ENCODE measurements at regions not wholly inside any gene's neighbourhood (a gene's known extent, or its start where the extent isn't known, plus 50 kb on each side); places are given as distances from the start of the nearest gene placed in this dataset.

DNA sequence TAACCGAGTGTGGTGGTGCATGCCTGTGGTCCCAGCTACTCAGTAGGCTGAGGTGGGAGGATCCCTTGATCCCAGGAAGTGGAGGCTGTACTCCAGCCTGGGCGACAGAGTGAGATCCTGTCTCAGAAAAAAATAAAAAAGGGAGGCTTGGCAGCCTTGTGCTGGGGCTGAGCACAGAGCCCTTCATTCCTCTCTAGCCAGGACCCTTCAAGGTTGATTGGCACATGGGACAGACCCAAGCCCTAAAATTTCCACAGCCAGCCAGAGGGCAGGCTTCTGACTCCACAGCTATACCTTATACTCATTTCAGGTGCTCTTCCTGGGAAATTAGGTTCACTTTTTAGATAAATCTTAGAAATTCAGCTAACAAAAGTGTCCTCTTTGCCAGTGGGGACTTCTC lies 553.0 kb upstream of the CPEB2 start:
- Mint-ChIP-seq H3K27ac (no peak overlapping the region), H3K9me3 (peaks cover 0 to 3% of the 10 kb centered on the region in 2 experiments; a peak in 1 of 5 replicates), H3K36me3 (ENCODE audit: insufficient read depth in 1 of 3, low read depth in 3 of 3) (no peaks in the 10 kb centered on the region; a peak in 1 of 7 replicates), H3K4me1 (peaks cover 22 to 26% of the 10 kb centered on the region in 2 experiments), H3K4me3 (no peak overlapping the region), H3K27me3 (ENCODE audit: low read depth) (peaks cover 1% of the 10 kb centered on the region; the same call in 1 of the 2 replicates)
- H3K18ac ChIP-seq (ENCODE audit: insufficient read length, low read depth, low read length) = no peak overlapping the region
- no peak overlapping the region for H4K91ac ChIP-seq (ENCODE audit: insufficient read length, low read depth, low read length)
- H2BK20ac ChIP-seq (ENCODE audit: low read depth, low read length, poor library complexity, severe bottlenecking) = no peak overlapping the region
- H2BK12ac ChIP-seq (ENCODE audit: insufficient read length, low read depth, low read length) = no peak overlapping the region
- TF ChIP-seq, protein P1, sequence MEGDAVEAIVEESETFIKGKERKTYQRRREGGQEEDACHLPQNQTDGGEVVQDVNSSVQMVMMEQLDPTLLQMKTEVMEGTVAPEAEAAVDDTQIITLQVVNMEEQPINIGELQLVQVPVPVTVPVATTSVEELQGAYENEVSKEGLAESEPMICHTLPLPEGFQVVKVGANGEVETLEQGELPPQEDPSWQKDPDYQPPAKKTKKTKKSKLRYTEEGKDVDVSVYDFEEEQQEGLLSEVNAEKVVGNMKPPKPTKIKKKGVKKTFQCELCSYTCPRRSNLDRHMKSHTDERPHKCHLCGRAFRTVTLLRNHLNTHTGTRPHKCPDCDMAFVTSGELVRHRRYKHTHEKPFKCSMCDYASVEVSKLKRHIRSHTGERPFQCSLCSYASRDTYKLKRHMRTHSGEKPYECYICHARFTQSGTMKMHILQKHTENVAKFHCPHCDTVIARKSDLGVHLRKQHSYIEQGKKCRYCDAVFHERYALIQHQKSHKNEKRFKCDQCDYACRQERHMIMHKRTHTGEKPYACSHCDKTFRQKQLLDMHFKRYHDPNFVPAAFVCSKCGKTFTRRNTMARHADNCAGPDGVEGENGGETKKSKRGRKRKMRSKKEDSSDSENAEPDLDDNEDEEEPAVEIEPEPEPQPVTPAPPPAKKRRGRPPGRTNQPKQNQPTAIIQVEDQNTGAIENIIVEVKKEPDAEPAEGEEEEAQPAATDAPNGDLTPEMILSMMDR (conservative IDR thresholded peaks at IDR 0.05) = no peak
- H2AK5ac ChIP-seq (ENCODE audit: insufficient read length, low read length) = no peak overlapping the region
- no peak overlapping the region for H4K8ac ChIP-seq (replicated peaks; ENCODE audit: insufficient read length, low read depth, low read length)
- no peak overlapping the region for H2BK5ac ChIP-seq (ENCODE audit: insufficient read length, low read length)
- no peaks in the 10 kb centered on the region for H3K9me3 ChIP-seq (ENCODE audit: control insufficient read depth, low read depth, low read length)
- H3K56ac ChIP-seq (ENCODE audit: insufficient read length, low read depth, low read length) = no peak overlapping the region
- H2AFZ ChIP-seq (ENCODE audit: low read length) = no peak overlapping the region
- H4K20me1 ChIP-seq (ENCODE audit: control insufficient read depth, insufficient read depth, insufficient read length) = no peaks in the 10 kb centered on the region
- H3K27me3 ChIP-seq (ENCODE audit: insufficient read depth, low read length) = no peaks in the 10 kb centered on the region
- H3K4me1 ChIP-seq (ENCODE audit: insufficient read depth, low read length) = peaks cover 11% of the 10 kb centered on the region
- no peak overlapping the region for H3K4ac ChIP-seq (ENCODE audit: low read depth, low read length)
- H3K23ac ChIP-seq (ENCODE audit: insufficient read length, low read depth, low read length) = no peak overlapping the region
- no CpG with 5 or more reads among the region's 2 CpGs for WGBS (ENCODE audit: extremely low coverage, insufficient read length, low lambda C conversion rate)
- no peak overlapping the region for H4K5ac ChIP-seq (ENCODE audit: insufficient read length, low read depth, low read length)
- H2BK15ac ChIP-seq (ENCODE audit: low read depth, low read length) = no peak overlapping the region
- H3T11ph ChIP-seq (ENCODE audit: low read length) = no peak overlapping the region
- no peak overlapping the region for H3K14ac ChIP-seq (ENCODE audit: insufficient read depth, low read length)
- no peaks in the 10 kb centered on the region for H3K23me2 ChIP-seq (ENCODE audit: insufficient read length, low read depth, low read length, poor library complexity, severe bottlenecking)
- no peak overlapping the region for H2BK120ac ChIP-seq (ENCODE audit: low read depth, low read length, poor library complexity, severe bottlenecking)
- H3K9ac ChIP-seq (ENCODE audit: extremely low read depth, insufficient read length, low read length) = no peak overlapping the region
- no peak overlapping the region for H3K27ac ChIP-seq (ENCODE audit: insufficient read length, low read depth, low read length)
- no peak overlapping the region for H3K4me2 ChIP-seq (ENCODE audit: insufficient read depth, insufficient read length, low read length)
- H3K79me2 ChIP-seq (ENCODE audit: insufficient read depth, low read length) = no peaks in the 10 kb centered on the region
- H3K79me1 ChIP-seq (ENCODE audit: insufficient read depth, low read depth, low read length, poor library complexity, severe bottlenecking) = no peaks in the 10 kb centered on the region
- DNase-seq = no peak

All from H9 (cell line).